SU-DHL-6 (cell line): ENCODE measurements at regions not wholly inside any gene's neighbourhood (a gene's known extent, or its start where the extent isn't known, plus 50 kb on each side); places are given as distances from the start of the nearest gene placed in this dataset.
"Not testable (repeated sequence)": the region's sequence is repeated elsewhere in the genome, so short reads cannot be mapped to it uniquely, and the experiment has no call there.

ENCODE experiments used
- EZH2phosphoT487 ChIP-seq: fragments of 200-600 bp; sonication (generic), shearing (Covaris generic); conservative IDR thresholded peaks from 2 replicates; pipeline ENCODE4 v1.6.1; 2018; ENCODE audit warnings: mild to moderate bottlenecking, antibody characterized with exemption, low read length, moderate library complexity, mixed read lengths
- TF ChIP-seq, protein P1 (sequence below): fragments of 200-600 bp; sonication (generic); IDR thresholded peaks from one replicate; pipeline ENCODE4 v1.5.1; 2017; ENCODE audit warnings: antibody characterized with exemption, mild to moderate bottlenecking, low read length, moderate library complexity; ENCODE audit not compliant: insufficient read depth, poor library complexity, severe bottlenecking

GRCh38 chr2:90215880-90216279 lies 1524.4 kb downstream of the RPIA start:
- TF ChIP-seq, protein P1, sequence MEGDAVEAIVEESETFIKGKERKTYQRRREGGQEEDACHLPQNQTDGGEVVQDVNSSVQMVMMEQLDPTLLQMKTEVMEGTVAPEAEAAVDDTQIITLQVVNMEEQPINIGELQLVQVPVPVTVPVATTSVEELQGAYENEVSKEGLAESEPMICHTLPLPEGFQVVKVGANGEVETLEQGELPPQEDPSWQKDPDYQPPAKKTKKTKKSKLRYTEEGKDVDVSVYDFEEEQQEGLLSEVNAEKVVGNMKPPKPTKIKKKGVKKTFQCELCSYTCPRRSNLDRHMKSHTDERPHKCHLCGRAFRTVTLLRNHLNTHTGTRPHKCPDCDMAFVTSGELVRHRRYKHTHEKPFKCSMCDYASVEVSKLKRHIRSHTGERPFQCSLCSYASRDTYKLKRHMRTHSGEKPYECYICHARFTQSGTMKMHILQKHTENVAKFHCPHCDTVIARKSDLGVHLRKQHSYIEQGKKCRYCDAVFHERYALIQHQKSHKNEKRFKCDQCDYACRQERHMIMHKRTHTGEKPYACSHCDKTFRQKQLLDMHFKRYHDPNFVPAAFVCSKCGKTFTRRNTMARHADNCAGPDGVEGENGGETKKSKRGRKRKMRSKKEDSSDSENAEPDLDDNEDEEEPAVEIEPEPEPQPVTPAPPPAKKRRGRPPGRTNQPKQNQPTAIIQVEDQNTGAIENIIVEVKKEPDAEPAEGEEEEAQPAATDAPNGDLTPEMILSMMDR, result not testable (repeated sequence)
- not testable (repeated sequence) for TF ChIP-seq EZH2phosphoT487
